PFSK-1 (cell line): ENCODE measurements at regions not wholly inside any gene's neighbourhood (a gene's known extent, or its start where the extent isn't known, plus 50 kb on each side); places are given as distances from the start of the nearest gene placed in this dataset.

Experiments used
- POLR2AphosphoS5 ChIP-seq: IDR thresholded peaks from 2 replicates; pipeline ENCODE4 v1.6.1; 2012; ENCODE audit warnings: low read depth, mild to moderate bottlenecking, control low read depth, low read length, moderate library complexity
- SIN3A ChIP-seq: IDR thresholded peaks from 2 replicates; pipeline ENCODE4 v1.6.1; 2012; ENCODE audit warnings: mild to moderate bottlenecking, low read length, moderate library complexity, borderline replicate concordance; ENCODE audit not compliant: insufficient read depth
- TAF1 ChIP-seq: IDR thresholded peaks from 2 replicates; pipeline ENCODE4 v1.6.1; 2012; ENCODE audit warnings: low read length, control low read depth, borderline replicate concordance; ENCODE audit not compliant: insufficient read depth
- TF ChIP-seq, protein P1 (sequence below), 2 experiments: IDR thresholded peaks; 2 replicates each; pipeline versions ENCODE4 v1.6.1 to v1.8.0; 2011 to 2012; ENCODE audit warnings: low read depth in 2 of 2, low read length in 2 of 2, control low read depth in 1 of 2, inconsistent platforms in 1 of 2, mild to moderate bottlenecking in 1 of 2, moderate library complexity in 1 of 2; ENCODE audit not compliant: insufficient read depth in 1 of 2

DNA sequence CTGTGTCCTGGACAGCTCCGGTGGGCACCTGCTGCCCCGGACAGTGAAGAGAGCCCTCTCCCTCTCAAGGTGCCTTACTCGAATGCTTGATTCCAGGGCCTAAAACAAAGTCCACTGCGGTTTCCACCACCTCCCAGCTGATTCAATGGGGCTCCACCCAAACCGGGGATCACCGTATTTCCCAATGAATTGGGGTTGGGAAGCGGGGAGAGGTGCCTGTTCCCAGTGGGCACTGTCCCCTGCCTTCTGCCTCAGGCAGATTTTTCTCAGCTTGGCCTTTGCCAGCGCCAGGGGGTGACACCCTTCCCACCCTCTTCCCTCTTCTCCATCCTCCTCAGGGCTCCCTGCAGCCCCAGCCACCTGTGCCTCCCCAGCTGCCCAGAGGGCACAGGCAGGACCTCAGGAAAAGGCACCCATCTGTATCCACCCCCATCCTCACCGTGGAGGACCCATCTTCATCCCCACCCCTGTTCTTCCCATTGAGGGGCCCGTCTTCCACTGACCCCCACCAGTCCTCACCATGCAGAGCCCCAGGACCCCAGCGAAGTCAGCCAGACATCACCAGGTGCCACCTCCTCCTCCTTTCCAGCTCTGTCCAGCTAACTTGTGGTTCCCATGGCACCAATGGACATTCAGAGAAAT lies 66.7 kb upstream of the HPCAL1 start:
- TF ChIP-seq SIN3A, result no peak
- no peak for TF ChIP-seq POLR2AphosphoS5
- TF ChIP-seq TAF1, result no peak
- TF ChIP-seq, protein P1, sequence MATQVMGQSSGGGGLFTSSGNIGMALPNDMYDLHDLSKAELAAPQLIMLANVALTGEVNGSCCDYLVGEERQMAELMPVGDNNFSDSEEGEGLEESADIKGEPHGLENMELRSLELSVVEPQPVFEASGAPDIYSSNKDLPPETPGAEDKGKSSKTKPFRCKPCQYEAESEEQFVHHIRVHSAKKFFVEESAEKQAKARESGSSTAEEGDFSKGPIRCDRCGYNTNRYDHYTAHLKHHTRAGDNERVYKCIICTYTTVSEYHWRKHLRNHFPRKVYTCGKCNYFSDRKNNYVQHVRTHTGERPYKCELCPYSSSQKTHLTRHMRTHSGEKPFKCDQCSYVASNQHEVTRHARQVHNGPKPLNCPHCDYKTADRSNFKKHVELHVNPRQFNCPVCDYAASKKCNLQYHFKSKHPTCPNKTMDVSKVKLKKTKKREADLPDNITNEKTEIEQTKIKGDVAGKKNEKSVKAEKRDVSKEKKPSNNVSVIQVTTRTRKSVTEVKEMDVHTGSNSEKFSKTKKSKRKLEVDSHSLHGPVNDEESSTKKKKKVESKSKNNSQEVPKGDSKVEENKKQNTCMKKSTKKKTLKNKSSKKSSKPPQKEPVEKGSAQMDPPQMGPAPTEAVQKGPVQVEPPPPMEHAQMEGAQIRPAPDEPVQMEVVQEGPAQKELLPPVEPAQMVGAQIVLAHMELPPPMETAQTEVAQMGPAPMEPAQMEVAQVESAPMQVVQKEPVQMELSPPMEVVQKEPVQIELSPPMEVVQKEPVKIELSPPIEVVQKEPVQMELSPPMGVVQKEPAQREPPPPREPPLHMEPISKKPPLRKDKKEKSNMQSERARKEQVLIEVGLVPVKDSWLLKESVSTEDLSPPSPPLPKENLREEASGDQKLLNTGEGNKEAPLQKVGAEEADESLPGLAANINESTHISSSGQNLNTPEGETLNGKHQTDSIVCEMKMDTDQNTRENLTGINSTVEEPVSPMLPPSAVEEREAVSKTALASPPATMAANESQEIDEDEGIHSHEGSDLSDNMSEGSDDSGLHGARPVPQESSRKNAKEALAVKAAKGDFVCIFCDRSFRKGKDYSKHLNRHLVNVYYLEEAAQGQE (IDR thresholded peaks at IDR 0.05; ENCODE audit: insufficient read depth in 1 of 2, low read depth in 2 of 2, low read length in 2 of 2), result no peak
